ENCODE measurements at regions not wholly inside any gene's neighbourhood (a gene's known extent, or its start where the extent isn't known, plus 50 kb on each side); places are given as distances from the start of the nearest gene placed in this dataset.

GRCh38 chr10:28105561-28105960 is 106.7 kb upstream of the ODAD2 start:
- H3K9me3 ChIP-seq (ENCODE audit: insufficient read depth, low read length): no peaks in the 10 kb centered on the region
- no peaks in the 10 kb centered on the region for H4K20me1 ChIP-seq (ENCODE audit: insufficient read depth, low read length)
- no peak overlapping the region for H3K9ac ChIP-seq (ENCODE audit: low read length)
- H3K4me2 ChIP-seq (ENCODE audit: low read length): no peak overlapping the region
- H2AFZ ChIP-seq (ENCODE audit: low read depth, low read length): no peak overlapping the region
- H3K79me2 ChIP-seq (ENCODE audit: low read length): no peaks in the 10 kb centered on the region
- H3K27me3 ChIP-seq (ENCODE audit: low read depth, low read length): no peaks in the 10 kb centered on the region
- no peak overlapping the region for H3K27ac ChIP-seq (ENCODE audit: low read length)
- no peak for TF ChIP-seq EZH2phosphoT487 (IDR thresholded peaks at IDR 0.05; ENCODE audit: low read depth)
- TF ChIP-seq, protein P1, sequence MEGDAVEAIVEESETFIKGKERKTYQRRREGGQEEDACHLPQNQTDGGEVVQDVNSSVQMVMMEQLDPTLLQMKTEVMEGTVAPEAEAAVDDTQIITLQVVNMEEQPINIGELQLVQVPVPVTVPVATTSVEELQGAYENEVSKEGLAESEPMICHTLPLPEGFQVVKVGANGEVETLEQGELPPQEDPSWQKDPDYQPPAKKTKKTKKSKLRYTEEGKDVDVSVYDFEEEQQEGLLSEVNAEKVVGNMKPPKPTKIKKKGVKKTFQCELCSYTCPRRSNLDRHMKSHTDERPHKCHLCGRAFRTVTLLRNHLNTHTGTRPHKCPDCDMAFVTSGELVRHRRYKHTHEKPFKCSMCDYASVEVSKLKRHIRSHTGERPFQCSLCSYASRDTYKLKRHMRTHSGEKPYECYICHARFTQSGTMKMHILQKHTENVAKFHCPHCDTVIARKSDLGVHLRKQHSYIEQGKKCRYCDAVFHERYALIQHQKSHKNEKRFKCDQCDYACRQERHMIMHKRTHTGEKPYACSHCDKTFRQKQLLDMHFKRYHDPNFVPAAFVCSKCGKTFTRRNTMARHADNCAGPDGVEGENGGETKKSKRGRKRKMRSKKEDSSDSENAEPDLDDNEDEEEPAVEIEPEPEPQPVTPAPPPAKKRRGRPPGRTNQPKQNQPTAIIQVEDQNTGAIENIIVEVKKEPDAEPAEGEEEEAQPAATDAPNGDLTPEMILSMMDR (IDR thresholded peaks at IDR 0.05; ENCODE audit: low read depth, low read length): no peak
- H3K36me3 ChIP-seq (replicated peaks; ENCODE audit: low read depth, low read length): no peaks in the 10 kb centered on the region
- H3K4me1 ChIP-seq (ENCODE audit: low read length): no peaks in the 10 kb centered on the region
- no peak overlapping the region for H3K4me3 ChIP-seq (ENCODE audit: low read length)

DNA sequence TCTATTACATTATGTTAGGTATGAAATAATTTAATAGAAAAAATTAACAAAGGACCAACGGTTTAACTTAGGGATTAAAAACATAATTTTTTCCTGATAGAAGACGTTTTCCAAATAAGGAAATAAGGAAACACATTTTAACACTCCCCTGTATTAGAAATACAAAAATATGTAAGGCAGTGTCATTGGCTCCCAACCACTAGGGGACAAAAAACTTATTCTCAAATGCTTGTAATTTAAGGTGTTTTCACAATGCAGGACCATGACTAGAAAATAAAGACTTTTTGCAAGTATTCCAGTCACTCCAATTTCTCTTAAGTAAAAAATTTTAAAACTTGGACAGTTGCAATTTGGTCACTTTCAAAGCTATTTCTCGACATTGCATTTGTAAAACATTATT is 98.8 kb upstream of the ODAD2 start:
- H3K27ac ChIP-seq (ENCODE audit: low read length): no peak overlapping the region
- no peak overlapping the region for H2AFZ ChIP-seq (ENCODE audit: low read depth, low read length)
- no peaks in the 10 kb centered on the region for H3K9me3 ChIP-seq (ENCODE audit: insufficient read depth, low read length)
- H3K79me2 ChIP-seq (ENCODE audit: low read length): no peaks in the 10 kb centered on the region
- no peak overlapping the region for H3K4me3 ChIP-seq (ENCODE audit: low read length)
- H3K4me1 ChIP-seq (ENCODE audit: low read length): peaks cover 18% of the 10 kb centered on the region
- H3K4me2 ChIP-seq (ENCODE audit: low read length): no peak overlapping the region
- no peak overlapping the region for H3K9ac ChIP-seq (ENCODE audit: low read length)
- H3K27me3 ChIP-seq (ENCODE audit: low read depth, low read length): 0 out of 2 replicates have a peak, but pooled peaks cover 7% of the 10 kb centered on the region
- H3K36me3 ChIP-seq (replicated peaks; ENCODE audit: low read depth, low read length): no peaks in the 10 kb centered on the region
- no peaks in the 10 kb centered on the region for H4K20me1 ChIP-seq (ENCODE audit: insufficient read depth, low read length)
- TF ChIP-seq, protein P1 (IDR thresholded peaks at IDR 0.05; ENCODE audit: low read depth, low read length): no peak
- TF ChIP-seq EZH2phosphoT487 (IDR thresholded peaks at IDR 0.05; ENCODE audit: low read depth): no peak

DNA sequence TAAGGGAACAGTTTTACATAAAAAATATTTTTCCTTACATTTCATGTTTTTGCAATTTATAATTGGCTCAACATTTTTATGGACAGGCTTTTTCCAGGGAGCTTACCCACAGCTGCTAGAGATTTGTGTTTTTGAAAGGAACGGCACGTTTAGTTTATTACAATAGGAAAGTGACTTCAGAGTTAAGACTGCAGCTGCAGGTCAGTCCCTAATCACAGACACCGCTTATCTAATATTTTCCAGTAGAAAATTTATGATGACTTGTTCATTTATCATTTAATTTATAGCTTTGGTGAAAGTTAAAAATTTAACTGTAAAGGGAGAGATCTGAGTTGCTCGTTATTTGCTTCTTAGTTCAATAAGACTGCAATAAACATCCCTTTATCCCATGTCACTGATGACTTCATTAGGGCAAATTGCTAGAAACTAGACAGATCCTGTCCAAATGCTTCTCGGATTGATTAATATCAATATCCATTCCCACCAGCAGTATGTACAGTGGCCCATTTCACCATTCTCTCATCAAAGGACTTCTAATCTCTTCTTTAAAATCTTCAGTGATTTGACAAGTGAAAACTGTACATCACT is 97.0 kb upstream of the ODAD2 start:
- Histone ChIP-seq H3K4me2 (ENCODE audit: low read length) (peak overlapping the region; percentile 64), H3K79me2 (ENCODE audit: low read length) (no peaks in the 10 kb centered on the region), H3K4me3 (ENCODE audit: low read length) (peak overlapping the region; percentile 62), H4K20me1 (ENCODE audit: insufficient read depth, low read length) (no peaks in the 10 kb centered on the region), H3K9me3 (ENCODE audit: insufficient read depth, low read length) (no peaks in the 10 kb centered on the region), H3K27ac (ENCODE audit: low read length) (no peak overlapping the region), H3K27me3 (ENCODE audit: low read depth, low read length) (0 out of 2 replicates have a peak, but pooled peaks cover 7% of the 10 kb centered on the region), H2AFZ (ENCODE audit: low read depth, low read length) (no peak overlapping the region), H3K4me1 (ENCODE audit: low read length) (peaks cover 18% of the 10 kb centered on the region), H3K36me3 (replicated peaks; ENCODE audit: low read depth, low read length) (no peaks in the 10 kb centered on the region), H3K9ac (ENCODE audit: low read length) (no peak overlapping the region)
- TF ChIP-seq EZH2phosphoT487 (IDR thresholded peaks at IDR 0.05; ENCODE audit: low read depth): no peak
- TF ChIP-seq, protein P1 (IDR thresholded peaks at IDR 0.05; ENCODE audit: low read depth, low read length): no peak

DNA sequence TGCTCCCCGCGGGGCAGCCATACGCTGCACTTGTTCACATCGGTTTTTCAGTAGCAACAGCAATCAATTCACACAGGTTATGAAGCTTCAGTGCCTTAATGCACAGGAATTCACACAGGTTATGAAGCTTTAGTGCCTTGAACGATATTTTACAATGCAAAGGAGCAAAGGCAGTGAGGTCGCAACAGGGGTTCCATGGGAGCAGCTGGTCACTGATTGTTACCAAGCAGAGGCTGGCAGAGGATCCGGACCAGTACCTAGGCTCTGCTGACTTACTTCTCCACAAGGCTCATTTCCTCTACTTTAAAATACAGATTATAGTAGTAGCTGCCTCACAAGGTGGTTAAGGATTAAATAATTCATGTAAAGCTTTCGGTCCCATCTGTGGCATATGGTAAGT is 95.2 kb upstream of the ODAD2 start:
- H3K27me3 ChIP-seq (ENCODE audit: low read depth, low read length): 0 out of 2 replicates have a peak, but pooled peaks cover 7% of the 10 kb centered on the region

More for the DNA sequence above, 95.2 kb upstream of the ODAD2 start:
- Histone ChIP-seq H2AFZ (ENCODE audit: low read depth, low read length) (no peak overlapping the region), H3K4me3 (ENCODE audit: low read length) (no peak overlapping the region), H3K79me2 (ENCODE audit: low read length) (no peaks in the 10 kb centered on the region), H3K4me1 (ENCODE audit: low read length) (peaks cover 17% of the 10 kb centered on the region), H3K9me3 (ENCODE audit: insufficient read depth, low read length) (no peaks in the 10 kb centered on the region), H3K36me3 (replicated peaks; ENCODE audit: low read depth, low read length) (no peaks in the 10 kb centered on the region), H3K4me2 (ENCODE audit: low read length) (peak overlapping the region; percentile 28), H3K9ac (ENCODE audit: low read length) (no peak overlapping the region), H4K20me1 (ENCODE audit: insufficient read depth, low read length) (no peaks in the 10 kb centered on the region), H3K27ac (ENCODE audit: low read length) (no peak overlapping the region)
- no peak for TF ChIP-seq EZH2phosphoT487 (IDR thresholded peaks at IDR 0.05; ENCODE audit: low read depth)
- TF ChIP-seq, protein P1 (IDR thresholded peaks at IDR 0.05; ENCODE audit: low read depth, low read length): no peak
